ENCODE measurements at regions not wholly inside any gene's neighbourhood (a gene's known extent, or its start where the extent isn't known, plus 50 kb on each side); places are given as distances from the start of the nearest gene placed in this dataset.

DNA sequence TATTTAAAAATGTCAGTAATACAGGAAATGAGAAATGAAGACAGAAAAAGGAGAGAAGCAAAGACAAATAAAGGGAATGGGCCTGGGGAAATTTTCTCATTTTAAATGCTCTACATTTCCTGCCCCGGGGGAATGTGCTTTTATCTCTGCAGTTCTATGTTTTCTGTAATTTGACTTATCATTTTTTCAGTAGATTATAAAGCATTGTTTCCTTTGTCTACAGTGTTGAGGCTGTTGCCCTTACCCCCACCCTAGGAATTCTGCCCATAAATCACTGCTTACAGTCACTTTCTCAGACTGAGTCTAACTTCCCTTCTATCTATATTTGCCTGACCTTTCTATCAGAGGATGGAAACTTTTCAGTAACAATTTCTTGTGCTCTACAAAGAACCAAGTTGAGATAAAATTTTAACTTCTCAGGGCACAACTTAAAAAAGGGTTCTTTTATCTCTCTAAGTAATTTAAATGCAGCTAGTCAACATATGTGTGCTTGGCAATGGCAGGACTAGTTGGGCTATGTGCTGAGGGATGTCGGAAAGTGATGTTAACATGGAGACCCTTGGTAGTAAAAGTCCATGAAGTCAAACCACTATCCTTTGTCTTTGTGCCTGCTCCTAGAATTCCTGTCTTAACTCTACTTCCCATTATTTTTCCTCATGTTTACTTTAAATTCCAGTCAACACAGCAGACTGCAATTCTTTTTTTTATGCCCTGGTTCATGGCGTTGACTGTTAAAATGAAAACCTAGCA is 146.5 kb upstream of the MMADHC start:
- TF ChIP-seq GLIS3 (CRISPR knock-in tag; IDR thresholded peaks at IDR 0.05) = no peak
- TF ChIP-seq, protein P1, sequence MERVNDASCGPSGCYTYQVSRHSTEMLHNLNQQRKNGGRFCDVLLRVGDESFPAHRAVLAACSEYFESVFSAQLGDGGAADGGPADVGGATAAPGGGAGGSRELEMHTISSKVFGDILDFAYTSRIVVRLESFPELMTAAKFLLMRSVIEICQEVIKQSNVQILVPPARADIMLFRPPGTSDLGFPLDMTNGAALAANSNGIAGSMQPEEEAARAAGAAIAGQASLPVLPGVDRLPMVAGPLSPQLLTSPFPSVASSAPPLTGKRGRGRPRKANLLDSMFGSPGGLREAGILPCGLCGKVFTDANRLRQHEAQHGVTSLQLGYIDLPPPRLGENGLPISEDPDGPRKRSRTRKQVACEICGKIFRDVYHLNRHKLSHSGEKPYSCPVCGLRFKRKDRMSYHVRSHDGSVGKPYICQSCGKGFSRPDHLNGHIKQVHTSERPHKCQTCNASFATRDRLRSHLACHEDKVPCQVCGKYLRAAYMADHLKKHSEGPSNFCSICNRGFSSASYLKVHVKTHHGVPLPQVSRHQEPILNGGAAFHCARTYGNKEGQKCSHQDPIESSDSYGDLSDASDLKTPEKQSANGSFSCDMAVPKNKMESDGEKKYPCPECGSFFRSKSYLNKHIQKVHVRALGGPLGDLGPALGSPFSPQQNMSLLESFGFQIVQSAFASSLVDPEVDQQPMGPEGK (CRISPR knock-in tag; IDR thresholded peaks at IDR 0.05; ENCODE audit: borderline replicate concordance) = 0 out of 2 replicates have a peak, but pooled peaks have one; percentile 31
- no peak for TF ChIP-seq BACH2 (CRISPR knock-in tag; IDR thresholded peaks at IDR 0.05; ENCODE audit: borderline replicate concordance)
- TF ChIP-seq ARNTL (CRISPR knock-in tag; IDR thresholded peaks at IDR 0.05; ENCODE audit: borderline replicate concordance, low read depth) = no peak
- no peak for TF ChIP-seq CSDC2 (CRISPR knock-in tag; IDR thresholded peaks at IDR 0.05)
- no peak for TF ChIP-seq PPARA (CRISPR knock-in tag; IDR thresholded peaks at IDR 0.05; ENCODE audit: borderline replicate concordance)
- TF ChIP-seq TCF4 (CRISPR knock-in tag; IDR thresholded peaks at IDR 0.05; ENCODE audit: borderline replicate concordance) = no peak
- TF ChIP-seq ZFP30 (CRISPR knock-in tag; IDR thresholded peaks at IDR 0.05) = no peak
- TF ChIP-seq ZC3H10 (CRISPR knock-in tag; IDR thresholded peaks at IDR 0.05) = no peak
- no peak for TF ChIP-seq CREB5 (CRISPR knock-in tag; IDR thresholded peaks at IDR 0.05; ENCODE audit: low read depth)
- TF ChIP-seq TSHZ2 (CRISPR knock-in tag; IDR thresholded peaks at IDR 0.05) = no peak
- TF ChIP-seq ISL1 (CRISPR knock-in tag; IDR thresholded peaks at IDR 0.05) = peak; percentile 74

Measured in SK-N-SH treated with all-trans-retinoic acid at 6 μM for 48 hours (cell line).